AG09319 (cell line): ENCODE measurements at regions not wholly inside any gene's neighbourhood (a gene's known extent, or its start where the extent isn't known, plus 50 kb on each side); places are given as distances from the start of the nearest gene placed in this dataset.

ENCODE experiments used
- DNase-seq: peaks from one replicate; pipeline ENCODE4 v3.0.0-alpha.2; 2010; ENCODE audit warnings: low read depth; ENCODE audit errors: extremely low read depth
- CTCF ChIP-seq: IDR thresholded peaks from 2 replicates; pipeline ENCODE4 v1.5.1; 2011; ENCODE audit warnings: low read depth, mild to moderate bottlenecking, inconsistent platforms, low read length, moderate library complexity

GRCh38 chr5:60362158-60362557 lies 337.8 kb downstream of the DEPDC1B start:
- no peak for DNase-seq
- TF ChIP-seq CTCF: no peak

GRCh38 chr5:60360355-60360754 lies 339.6 kb downstream of the DEPDC1B start:
- TF ChIP-seq CTCF: no peak
- no peak for DNase-seq

GRCh38 chr5:60357302-60357701 lies 342.7 kb downstream of the DEPDC1B start:
- DNase-seq: no peak
- TF ChIP-seq CTCF: no peak

GRCh38 chr5:60356745-60357144 lies 343.2 kb downstream of the DEPDC1B start:
- DNase-seq: no peak

GRCh38 chr5:60355181-60355580 lies 344.8 kb downstream of the DEPDC1B start:
- no peak for DNase-seq
- TF ChIP-seq CTCF: no peak

More at GRCh38 chr5:60356745-60357144, 343.2 kb downstream of the DEPDC1B start:
- TF ChIP-seq CTCF: no peak

- no peak for TF ChIP-seq CTCF
- DNase-seq: no peak
These were observed 345.7 kb downstream of the DEPDC1B start for GRCh38 chr5:60354311-60354710.

GRCh38 chr5:60352992-60353599 lies 346.9 kb downstream of the DEPDC1B start:
- DNase-seq: no peak
- TF ChIP-seq CTCF: no peak
